AG04450 (cell line): ENCODE measurements at regions not wholly inside any gene's neighbourhood (a gene's known extent, or its start where the extent isn't known, plus 50 kb on each side); places are given as distances from the start of the nearest gene placed in this dataset.
"Not testable (repeated sequence)": the region's sequence is repeated elsewhere in the genome, so short reads cannot be mapped to it uniquely, and the experiment has no call there.

ENCODE experiments used
- CTCF ChIA-PET: fragments of 300-600, 350-600 bp; formaldehyde crosslinking; extraction: SDS; loops from one replicate; lab custom pipeline; 2022; ENCODE audit warnings: antibody characterized with exemption, inconsistent platforms; lab: Charles Lee
- POLR2A ChIA-PET: fragments of 350-600 bp; formaldehyde crosslinking; extraction: SDS; loops from one replicate; lab custom pipeline; 2021; ENCODE audit warnings: antibody characterized with exemption, inconsistent platforms; lab: Yijun Ruan, JAX
- DNase-seq: peaks from one replicate; pipeline ENCODE4 v3.0.0-alpha.2; 2011; ENCODE audit warnings: low read depth, low spot score
- H3K27ac ChIP-seq: one replicate; pipeline ENCODE4 v1.5.1; 2012; ENCODE audit warnings: low read depth, low read length, control low read depth
- H3K27me3 ChIP-seq: one replicate; pipeline ENCODE4 v1.6.0; 2012; ENCODE audit warnings: low read length; ENCODE audit not compliant: control insufficient read depth, insufficient read depth
- H3K4me3 ChIP-seq: 2 replicates; pipeline ENCODE4 v1.5.1; 2011; ENCODE audit warnings: mild to moderate bottlenecking, low read depth, low read length, control low read depth
- H3K9me3 ChIP-seq: 2 replicates; pipeline ENCODE4 v1.5.1; 2012; ENCODE audit warnings: low read length; ENCODE audit not compliant: control insufficient read depth, insufficient read depth
- CTCF ChIP-seq: IDR thresholded peaks from 2 replicates; pipeline ENCODE4 v1.5.1; 2011; ENCODE audit warnings: low read depth, low read length, control low read depth, inconsistent platforms

- H3K9me3 ChIP-seq: no peaks in the 10 kb centered on the region
- H3K27me3 ChIP-seq: no peaks in the 10 kb centered on the region
- POLR2A ChIA-PET: no interaction called here
- DNase-seq: no peak
- H3K27ac ChIP-seq: no peak overlapping the region
- CTCF ChIA-PET: interaction anchor here (0.6 to 1.8 kb wide), 7 partner anchors 9 to 306 kb away, joined by 3 to 18 read pairs (median 3); no protein-coding TSS in a partner anchor
- H3K4me3 ChIP-seq: no peak overlapping the region
- peak; percentile 36 for TF ChIP-seq CTCF
Measured at GRCh38 chr6:153312634-153313033, 181.6 kb upstream of the RGS17 start.

GRCh38 chr6:153309651-153310050 lies 178.6 kb upstream of the RGS17 start:
- POLR2A ChIA-PET: no interaction called here
- no peak for TF ChIP-seq CTCF
- H3K9me3 ChIP-seq: no peaks in the 10 kb centered on the region
- H3K27ac ChIP-seq: no peak overlapping the region
- DNase-seq: no peak
- CTCF ChIA-PET: interaction anchor here (0.8 kb wide), 1 partner anchor 79 kb away, joined by 3 read pairs; no protein-coding TSS in a partner anchor
- no peak overlapping the region for H3K4me3 ChIP-seq
- H3K27me3 ChIP-seq: no peaks in the 10 kb centered on the region

- CTCF ChIA-PET: interaction anchor here (1.3 kb wide), 1 partner anchor 270 kb away, joined by 4 read pairs; no protein-coding TSS in a partner anchor
- POLR2A ChIA-PET: no interaction called here
- Histone ChIP-seq H3K27me3 (no peaks in the 10 kb centered on the region), H3K4me3 (no peak overlapping the region), H3K27ac (no peak overlapping the region), H3K9me3 (no peaks in the 10 kb centered on the region)
- no peak for TF ChIP-seq CTCF
- no peak for DNase-seq
Measured at GRCh38 chr6:153302133-153302532, 171.1 kb upstream of the RGS17 start.

GRCh38 chr6:153301602-153302001 lies 170.5 kb upstream of the RGS17 start:
- Histone ChIP-seq H3K27me3 (no peaks in the 10 kb centered on the region), H3K4me3 (no peak overlapping the region), H3K9me3 (no peaks in the 10 kb centered on the region), H3K27ac (no peak overlapping the region)
- no peak for TF ChIP-seq CTCF
- ChIA-PET CTCF (interaction anchor here (1.3 kb wide), 1 partner anchor 269 kb away, joined by 4 read pairs; no protein-coding TSS in a partner anchor), POLR2A (no interaction called here)
- DNase-seq: no peak

GRCh38 chr6:153282456-153282855 lies 151.4 kb upstream of the RGS17 start:
- DNase-seq, CTCF ChIA-PET, H3K27me3 ChIP-seq, POLR2A ChIA-PET, H3K4me3 ChIP-seq, H3K9me3 ChIP-seq, H3K27ac ChIP-seq: not testable (repeated sequence)
